HG03575 (cell line): ENCODE measurements at regions not wholly inside any gene's neighbourhood (a gene's known extent, or its start where the extent isn't known, plus 50 kb on each side); places are given as distances from the start of the nearest gene placed in this dataset.
"Not testable (repeated sequence)": the region's sequence is repeated elsewhere in the genome, so short reads cannot be mapped to it uniquely, and the experiment has no call there.

Experiments
- ATAC-seq: cut with Tn5 transposase; IDR thresholded peaks from one replicate; pipeline ENCODE4 v1.9.1; 2021; ENCODE audit not compliant: unreplicated experiment, insufficient number of reproducible peaks, low FRiP score; ENCODE audit errors: extremely low read depth

GRCh38 chr3:70614111-70614510, 301.7 kb upstream of the MDFIC2 start:
- ATAC-seq, result no peak

- ATAC-seq, result no peak
Measured at GRCh38 chr3:70612920-70613319, 300.5 kb upstream of the MDFIC2 start.

- ATAC-seq, result not testable (repeated sequence)
Measured at GRCh38 chr3:70611667-70612277, 299.3 kb upstream of the MDFIC2 start.

- no peak for ATAC-seq
Measured at GRCh38 chr3:70608434-70608833, 296.0 kb upstream of the MDFIC2 start.

- ATAC-seq, result no peak
Measured at GRCh38 chr3:70607469-70607868, 295.0 kb upstream of the MDFIC2 start.

GRCh38 chr3:70606018-70606417, 293.6 kb upstream of the MDFIC2 start:
- no peak for ATAC-seq

- no peak for ATAC-seq
Measured at GRCh38 chr3:70603103-70603502, 290.7 kb upstream of the MDFIC2 start.

- ATAC-seq, result no peak
Measured at GRCh38 chr3:70597312-70597711, 284.9 kb upstream of the MDFIC2 start.

- ATAC-seq, result no peak
Measured at GRCh38 chr3:70583682-70584081, 271.2 kb upstream of the MDFIC2 start.

GRCh38 chr3:70582803-70583202, 270.4 kb upstream of the MDFIC2 start:
- no peak for ATAC-seq

- no peak for ATAC-seq
Measured at GRCh38 chr3:70580021-70580420, 267.6 kb upstream of the MDFIC2 start.

GRCh38 chr3:70571696-70572095, 259.3 kb upstream of the MDFIC2 start:
- no peak for ATAC-seq

- no peak for ATAC-seq
Measured at GRCh38 chr3:70570584-70570983, 258.1 kb upstream of the MDFIC2 start.

- no peak for ATAC-seq
Measured at GRCh38 chr3:70568626-70569025, 256.2 kb upstream of the MDFIC2 start.

- ATAC-seq, result no peak
Measured at GRCh38 chr3:70565861-70566260, 253.4 kb upstream of the MDFIC2 start.

GRCh38 chr3:70564552-70564951, 252.1 kb upstream of the MDFIC2 start:
- no peak for ATAC-seq

GRCh38 chr3:70561796-70562195, 249.4 kb upstream of the MDFIC2 start:
- ATAC-seq, result no peak

GRCh38 chr3:70558956-70559355, 246.5 kb upstream of the MDFIC2 start:
- no peak for ATAC-seq

GRCh38 chr3:70557976-70558375, 245.5 kb upstream of the MDFIC2 start:
- no peak for ATAC-seq

- no peak for ATAC-seq
Measured at GRCh38 chr3:70556056-70556455, 243.6 kb upstream of the MDFIC2 start.

GRCh38 chr3:70554170-70554569, 241.7 kb upstream of the MDFIC2 start:
- ATAC-seq, result no peak
